ENCODE measurements at regions not wholly inside any gene's neighbourhood (a gene's known extent, or its start where the extent isn't known, plus 50 kb on each side); places are given as distances from the start of the nearest gene placed in this dataset.

GRCh38 chr14:25953532-25954139 lies 644.2 kb downstream of the NOVA1 start:
- H4K5ac ChIP-seq (ENCODE audit: low read depth, low read length), result no peak overlapping the region
- no peak overlapping the region for H3K9ac ChIP-seq (ENCODE audit: low read depth, low read length)
- intact Hi-C loops (cut with micrococcal nuclease) (no loop called here), dilution Hi-C loops (cut with HindIII; ENCODE audit: low sequenced_read_pairs, unreplicated experiment) (no loop called here), in situ Hi-C loops (cut with MboI; ENCODE audit: low sequenced_read_pairs) (no loop called here)
- no peak overlapping the region for H3K56ac ChIP-seq (ENCODE audit: extremely low read depth, insufficient read depth, low read length)
- H3K4ac ChIP-seq (ENCODE audit: low read depth, low read length), result no peak overlapping the region
- no peak for ATAC-seq (ENCODE audit: low read depth)
- no peaks in the 10 kb centered on the region for H4K20me1 ChIP-seq (ENCODE audit: insufficient read depth, low read length)
- H3K9me3 ChIP-seq (ENCODE audit: control insufficient read depth, insufficient read depth, low read length), result peaks cover 5% of the 10 kb centered on the region; the same call in 1 of the 2 replicates
- H3K4me3 ChIP-seq (ENCODE audit: insufficient read depth, low read depth, low read length), result no peak overlapping the region
- no TSS peak for BruUV-seq (replicated peaks)
- H3K4me2 ChIP-seq (ENCODE audit: low read depth, low read length), result no peak overlapping the region
- no peak for TF ChIP-seq CEBPB (IDR thresholded peaks at IDR 0.05; ENCODE audit: low read depth, low read length)
- TF ChIP-seq RAD21 (IDR thresholded peaks at IDR 0.05; ENCODE audit: low read length), result no peak
- no peak for TF ChIP-seq CHD1 (IDR thresholded peaks at IDR 0.05; ENCODE audit: low read depth, low read length)
- TF ChIP-seq MAFK (IDR thresholded peaks at IDR 0.05; ENCODE audit: low read depth, low read length), result no peak
- TF ChIP-seq, protein P1, sequence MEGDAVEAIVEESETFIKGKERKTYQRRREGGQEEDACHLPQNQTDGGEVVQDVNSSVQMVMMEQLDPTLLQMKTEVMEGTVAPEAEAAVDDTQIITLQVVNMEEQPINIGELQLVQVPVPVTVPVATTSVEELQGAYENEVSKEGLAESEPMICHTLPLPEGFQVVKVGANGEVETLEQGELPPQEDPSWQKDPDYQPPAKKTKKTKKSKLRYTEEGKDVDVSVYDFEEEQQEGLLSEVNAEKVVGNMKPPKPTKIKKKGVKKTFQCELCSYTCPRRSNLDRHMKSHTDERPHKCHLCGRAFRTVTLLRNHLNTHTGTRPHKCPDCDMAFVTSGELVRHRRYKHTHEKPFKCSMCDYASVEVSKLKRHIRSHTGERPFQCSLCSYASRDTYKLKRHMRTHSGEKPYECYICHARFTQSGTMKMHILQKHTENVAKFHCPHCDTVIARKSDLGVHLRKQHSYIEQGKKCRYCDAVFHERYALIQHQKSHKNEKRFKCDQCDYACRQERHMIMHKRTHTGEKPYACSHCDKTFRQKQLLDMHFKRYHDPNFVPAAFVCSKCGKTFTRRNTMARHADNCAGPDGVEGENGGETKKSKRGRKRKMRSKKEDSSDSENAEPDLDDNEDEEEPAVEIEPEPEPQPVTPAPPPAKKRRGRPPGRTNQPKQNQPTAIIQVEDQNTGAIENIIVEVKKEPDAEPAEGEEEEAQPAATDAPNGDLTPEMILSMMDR (conservative IDR thresholded peaks at IDR 0.05; ENCODE audit: low read depth, low read length), result no peak
- no peak overlapping the region for H3K18ac ChIP-seq (ENCODE audit: low read depth, low read length)
- H3K23ac ChIP-seq (ENCODE audit: low read depth, low read length), result no peak overlapping the region
- no peak overlapping the region for H2BK5ac ChIP-seq (ENCODE audit: low read depth, low read length, poor library complexity, severe bottlenecking)
- H2BK15ac ChIP-seq (ENCODE audit: low read depth, low read length), result no peak overlapping the region
- no peaks in the 10 kb centered on the region for H3K36me3 ChIP-seq (ENCODE audit: control insufficient read depth, insufficient read depth, low read length)
- H2BK120ac ChIP-seq (ENCODE audit: low read depth, low read length), result no peak overlapping the region
- H2AK9ac ChIP-seq (replicated peaks; ENCODE audit: low read depth, low read length, poor library complexity), result no peak overlapping the region
- H4K8ac ChIP-seq (ENCODE audit: low read depth in 2 of 2, low read length in 2 of 2), result no peak overlapping the region
- H3K79me1 ChIP-seq (ENCODE audit: low read depth in 1 of 2, low read length in 2 of 2), result no peaks in the 10 kb centered on the region
- no peak overlapping the region for H2BK20ac ChIP-seq (ENCODE audit: low read depth, low read length)
- no CpG with 5 or more reads among the region's 5 CpGs for WGBS, 2 experiments (ENCODE audit: extremely low coverage in 2 of 2, insufficient read length in 1 of 2)
- H2AK5ac ChIP-seq (ENCODE audit: low read depth, low read length), result no peak overlapping the region
- no peak overlapping the region for H4K91ac ChIP-seq (ENCODE audit: insufficient read depth, low read depth, low read length)
- H3K9me1 ChIP-seq (ENCODE audit: insufficient read depth, low read length), result no peaks in the 10 kb centered on the region
- no peak overlapping the region for H2AFZ ChIP-seq (replicated peaks; ENCODE audit: low read length, poor library complexity)
- CTCF ChIA-PET, result no interaction called here
- no peak overlapping the region for H3K14ac ChIP-seq (replicated peaks; ENCODE audit: low read depth, low read length)
- H3K4me1 ChIP-seq (ENCODE audit: control insufficient read depth, insufficient read depth, low read length), result no peaks in the 10 kb centered on the region
- no peak for DNase-seq
- H3K27ac ChIP-seq (ENCODE audit: insufficient read depth, low read length), result no peak overlapping the region
- no peaks in the 10 kb centered on the region for H3K27me3 ChIP-seq (ENCODE audit: control insufficient read depth, insufficient read depth, low read length)
- POLR2A ChIA-PET (ENCODE audit: unreplicated experiment), result no interaction called here
